WERI-Rb-1 (cell line): ENCODE measurements at regions not wholly inside any gene's neighbourhood (a gene's known extent, or its start where the extent isn't known, plus 50 kb on each side); places are given as distances from the start of the nearest gene placed in this dataset.
A peak's percentile ranks its signal among the peaks of the same experiment; 100 is the strongest.

ENCODE experiments used
- DNase-seq: peaks from one replicate; pipeline ENCODE4 v3.0.0-alpha.2; 2020
- H3K27ac ChIP-seq: fragments of 250-450 bp; sonication (Bioruptor Pico); 2 replicates; pipeline ENCODE4 v1.5.1; 2020; ENCODE audit warnings: mild to moderate bottlenecking, moderate library complexity
- H3K27me3 ChIP-seq: fragments of 250-450 bp; sonication (Bioruptor Pico); 2 replicates; pipeline ENCODE4 v1.5.1; 2021; ENCODE audit warnings: mild to moderate bottlenecking, low read depth, moderate library complexity; ENCODE audit not compliant: insufficient read depth, severe bottlenecking
- H3K36me3 ChIP-seq: fragments of 250-450 bp; sonication (Bioruptor Pico); 2 replicates; pipeline ENCODE4 v1.5.1; 2020; ENCODE audit warnings: mild to moderate bottlenecking, moderate library complexity
- H3K4me3 ChIP-seq: 2 replicates; pipeline ENCODE4 v1.5.1; 2011; ENCODE audit warnings: low read depth, mild to moderate bottlenecking, control low read depth, low read length
- H3K9me3 ChIP-seq: fragments of 250-450 bp; sonication (Bioruptor Pico); 2 replicates; pipeline ENCODE4 v1.5.1; 2021; ENCODE audit warnings: mild to moderate bottlenecking, moderate library complexity; ENCODE audit not compliant: severe bottlenecking
- TF ChIP-seq, protein P1 (sequence below): IDR thresholded peaks from 2 replicates; pipeline ENCODE4 v1.5.1; 2011; ENCODE audit warnings: low read depth, mild to moderate bottlenecking, control low read depth, inconsistent platforms, low read length

DNA sequence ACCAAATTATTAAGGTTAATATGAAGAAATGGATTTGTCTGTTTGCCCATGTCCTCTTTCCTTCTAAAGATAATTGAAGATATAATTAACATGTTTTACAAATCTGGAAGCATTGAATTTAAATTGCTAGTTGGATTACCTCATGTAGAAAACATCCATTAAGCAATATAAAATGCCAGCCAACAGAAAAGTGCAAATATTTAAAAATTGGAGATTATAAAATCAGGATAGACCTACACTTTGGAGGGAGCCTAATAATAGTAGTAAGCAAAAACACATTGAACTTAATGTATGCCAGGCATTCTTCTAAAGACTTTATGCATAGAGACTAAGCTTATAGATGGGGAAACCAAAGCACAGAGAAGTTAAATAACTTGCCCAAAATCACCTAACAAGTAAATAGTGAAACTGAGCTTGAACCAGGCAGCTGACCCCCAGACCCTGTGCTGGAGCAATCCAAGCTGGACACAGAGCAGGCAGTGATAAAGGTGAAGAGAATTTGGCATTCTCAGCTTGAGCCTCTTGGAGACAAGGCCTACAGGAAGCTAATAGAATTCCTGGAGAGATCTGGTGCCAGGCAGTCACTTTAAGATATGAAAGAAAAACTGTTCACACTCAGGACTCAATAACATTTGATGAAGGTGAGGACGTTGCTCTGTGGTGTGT lies 119.8 kb downstream of the ASCL1 start:
- no peaks in the 10 kb centered on the region for H3K36me3 ChIP-seq
- no peak for DNase-seq
- H3K27me3 ChIP-seq, result no peaks in the 10 kb centered on the region
- H3K27ac ChIP-seq, result no peak overlapping the region
- no peak overlapping the region for H3K4me3 ChIP-seq
- TF ChIP-seq, protein P1, sequence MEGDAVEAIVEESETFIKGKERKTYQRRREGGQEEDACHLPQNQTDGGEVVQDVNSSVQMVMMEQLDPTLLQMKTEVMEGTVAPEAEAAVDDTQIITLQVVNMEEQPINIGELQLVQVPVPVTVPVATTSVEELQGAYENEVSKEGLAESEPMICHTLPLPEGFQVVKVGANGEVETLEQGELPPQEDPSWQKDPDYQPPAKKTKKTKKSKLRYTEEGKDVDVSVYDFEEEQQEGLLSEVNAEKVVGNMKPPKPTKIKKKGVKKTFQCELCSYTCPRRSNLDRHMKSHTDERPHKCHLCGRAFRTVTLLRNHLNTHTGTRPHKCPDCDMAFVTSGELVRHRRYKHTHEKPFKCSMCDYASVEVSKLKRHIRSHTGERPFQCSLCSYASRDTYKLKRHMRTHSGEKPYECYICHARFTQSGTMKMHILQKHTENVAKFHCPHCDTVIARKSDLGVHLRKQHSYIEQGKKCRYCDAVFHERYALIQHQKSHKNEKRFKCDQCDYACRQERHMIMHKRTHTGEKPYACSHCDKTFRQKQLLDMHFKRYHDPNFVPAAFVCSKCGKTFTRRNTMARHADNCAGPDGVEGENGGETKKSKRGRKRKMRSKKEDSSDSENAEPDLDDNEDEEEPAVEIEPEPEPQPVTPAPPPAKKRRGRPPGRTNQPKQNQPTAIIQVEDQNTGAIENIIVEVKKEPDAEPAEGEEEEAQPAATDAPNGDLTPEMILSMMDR, result no peak
- H3K9me3 ChIP-seq, result no peaks in the 10 kb centered on the region

DNA sequence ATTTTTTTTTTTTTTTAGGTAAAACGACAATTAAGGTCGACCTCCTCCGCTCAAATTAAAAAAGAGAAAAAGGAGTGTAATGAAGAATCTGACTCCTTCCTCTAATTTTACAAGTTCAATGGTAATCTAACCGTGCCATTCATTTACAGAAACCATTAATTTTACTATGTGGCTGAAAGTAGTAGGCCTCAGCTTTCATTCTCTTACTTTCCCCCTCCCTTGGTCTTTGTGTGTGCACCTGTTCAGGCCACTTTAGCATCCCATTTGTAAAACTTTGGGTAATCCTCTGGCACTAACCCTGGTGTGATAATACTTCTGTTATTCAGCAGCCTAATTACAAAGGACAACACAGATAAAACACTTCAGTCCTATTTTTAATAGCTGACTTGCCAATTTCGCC lies 128.1 kb downstream of the ASCL1 start:
- no peak overlapping the region for H3K4me3 ChIP-seq
- H3K27me3 ChIP-seq, result no peaks in the 10 kb centered on the region
- DNase-seq, result no peak
- no peaks in the 10 kb centered on the region for H3K36me3 ChIP-seq
- TF ChIP-seq, protein P1, result no peak
- no peaks in the 10 kb centered on the region for H3K9me3 ChIP-seq
- no peak overlapping the region for H3K27ac ChIP-seq

DNA sequence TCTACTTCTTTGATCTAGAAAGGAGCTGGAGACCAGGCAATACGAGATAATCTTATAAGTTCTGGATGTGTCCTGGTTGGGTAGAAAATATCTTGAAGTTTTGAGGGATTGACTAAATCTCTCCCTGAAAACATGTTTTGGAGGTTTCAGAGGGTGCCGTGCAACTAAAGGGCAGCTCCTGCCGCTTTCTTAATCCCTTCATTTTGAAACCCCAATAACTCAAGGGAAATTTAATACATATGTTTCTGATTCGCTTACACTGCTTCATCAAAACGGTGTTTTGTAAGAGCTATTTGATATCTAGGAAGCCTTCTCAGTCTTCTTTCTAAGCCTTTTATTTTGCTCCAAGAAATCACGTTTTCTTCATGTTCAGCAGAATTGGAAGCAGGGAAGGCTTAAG lies 129.0 kb downstream of the ASCL1 start:
- Histone ChIP-seq H3K4me3 (no peak overlapping the region), H3K9me3 (no peaks in the 10 kb centered on the region), H3K27ac (no peak overlapping the region), H3K27me3 (no peaks in the 10 kb centered on the region), H3K36me3 (no peaks in the 10 kb centered on the region)
- TF ChIP-seq, protein P1, result no peak
- no peak for DNase-seq

DNA sequence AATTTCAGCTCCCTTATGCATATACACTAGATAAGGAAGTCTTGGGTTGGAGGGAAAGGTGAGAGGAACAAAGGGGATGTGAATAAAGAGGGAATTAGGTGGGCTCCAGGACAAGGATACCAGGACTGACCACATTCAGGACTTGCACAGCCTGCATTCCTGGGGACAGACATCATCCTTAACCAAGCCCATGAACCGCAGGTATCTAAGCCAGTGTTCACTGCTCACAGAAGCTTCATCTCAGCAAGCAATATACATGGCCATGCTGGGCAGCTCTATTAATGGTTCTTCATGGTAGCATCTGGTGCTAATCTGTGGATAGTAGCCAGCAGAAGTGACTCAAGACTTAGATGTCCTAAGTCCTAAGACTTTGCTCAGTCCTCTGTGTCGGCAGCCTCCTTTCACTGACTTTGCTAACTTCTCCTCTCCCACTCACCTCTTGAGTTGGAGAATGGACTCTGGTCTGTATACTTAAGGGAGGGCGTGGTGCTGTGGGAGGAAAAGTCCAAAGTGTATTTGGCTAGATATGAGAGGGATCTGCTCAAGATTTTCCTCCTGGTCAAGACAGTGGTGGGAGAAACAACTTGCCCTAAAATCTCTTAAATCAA lies 136.1 kb downstream of the ASCL1 start:
- no peak overlapping the region for H3K4me3 ChIP-seq
- DNase-seq, result no peak
- TF ChIP-seq, protein P1, result no peak
- no peaks in the 10 kb centered on the region for H3K9me3 ChIP-seq
- H3K27ac ChIP-seq, result no peak overlapping the region
- H3K36me3 ChIP-seq, result no peaks in the 10 kb centered on the region
- no peaks in the 10 kb centered on the region for H3K27me3 ChIP-seq

DNA sequence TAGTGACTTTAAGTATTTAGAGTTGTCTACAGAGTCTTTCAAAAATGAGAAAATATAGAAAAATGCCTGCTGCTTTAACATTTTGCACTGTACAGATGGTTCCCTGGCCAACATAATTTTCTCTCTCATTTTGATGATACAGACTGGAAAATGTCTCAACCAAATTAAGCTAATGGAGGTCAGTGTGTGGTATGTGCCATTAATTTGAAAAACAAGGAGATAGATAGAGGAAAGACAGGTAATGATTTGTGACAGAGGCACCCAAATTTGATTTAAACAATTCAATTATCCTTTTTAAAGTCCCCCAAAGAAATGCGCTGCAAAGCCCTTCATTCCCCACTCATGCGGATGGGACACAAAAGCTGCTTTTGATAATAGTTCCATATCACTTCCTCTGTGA lies 140.0 kb downstream of the ASCL1 start:
- TF ChIP-seq, protein P1, result no peak
- H3K4me3 ChIP-seq, result no peak overlapping the region
- H3K9me3 ChIP-seq, result no peaks in the 10 kb centered on the region
- no peak overlapping the region for H3K27ac ChIP-seq
- H3K27me3 ChIP-seq, result no peaks in the 10 kb centered on the region
- H3K36me3 ChIP-seq, result no peaks in the 10 kb centered on the region
- no peak for DNase-seq

DNA sequence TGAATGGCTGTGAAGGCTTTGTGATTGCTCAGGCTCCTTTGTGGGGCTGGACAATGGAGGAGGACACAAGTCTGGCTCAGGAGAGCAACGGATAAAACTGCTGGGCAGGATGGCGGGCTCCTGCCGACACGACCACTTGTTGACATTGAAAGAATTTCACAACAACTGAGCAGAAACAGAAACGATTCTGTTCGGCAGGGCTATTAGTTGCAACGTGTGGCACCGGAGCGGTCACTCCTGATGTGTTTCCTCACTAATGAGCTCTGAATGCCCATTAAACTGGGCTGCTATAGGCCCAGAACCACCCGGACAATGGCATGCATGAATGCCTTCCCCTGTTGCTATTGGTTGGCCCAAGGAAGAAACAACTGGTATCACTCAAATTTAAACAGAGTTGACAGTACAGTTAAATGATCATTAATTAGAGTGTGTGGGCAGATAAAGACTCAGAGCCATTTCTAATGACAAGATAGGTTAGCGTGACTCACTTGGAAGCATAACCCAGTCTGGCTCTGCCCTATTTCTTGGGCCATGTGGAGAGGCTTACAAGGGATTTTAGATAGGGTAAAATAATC lies 142.9 kb downstream of the ASCL1 start:
- Histone ChIP-seq H3K4me3 (no peak overlapping the region), H3K9me3 (no peaks in the 10 kb centered on the region), H3K27ac (no peak overlapping the region; the same call in 1 of the 2 replicates), H3K36me3 (no peaks in the 10 kb centered on the region), H3K27me3 (no peaks in the 10 kb centered on the region)
- TF ChIP-seq, protein P1, result no peak
- DNase-seq, result peak; percentile 53
